ENCODE measurements at regions not wholly inside any gene's neighbourhood (a gene's known extent, or its start where the extent isn't known, plus 50 kb on each side); places are given as distances from the start of the nearest gene placed in this dataset.

- H3K27ac ChIP-seq: peak overlapping the region; percentile 53
- TF ChIP-seq, protein P1, sequence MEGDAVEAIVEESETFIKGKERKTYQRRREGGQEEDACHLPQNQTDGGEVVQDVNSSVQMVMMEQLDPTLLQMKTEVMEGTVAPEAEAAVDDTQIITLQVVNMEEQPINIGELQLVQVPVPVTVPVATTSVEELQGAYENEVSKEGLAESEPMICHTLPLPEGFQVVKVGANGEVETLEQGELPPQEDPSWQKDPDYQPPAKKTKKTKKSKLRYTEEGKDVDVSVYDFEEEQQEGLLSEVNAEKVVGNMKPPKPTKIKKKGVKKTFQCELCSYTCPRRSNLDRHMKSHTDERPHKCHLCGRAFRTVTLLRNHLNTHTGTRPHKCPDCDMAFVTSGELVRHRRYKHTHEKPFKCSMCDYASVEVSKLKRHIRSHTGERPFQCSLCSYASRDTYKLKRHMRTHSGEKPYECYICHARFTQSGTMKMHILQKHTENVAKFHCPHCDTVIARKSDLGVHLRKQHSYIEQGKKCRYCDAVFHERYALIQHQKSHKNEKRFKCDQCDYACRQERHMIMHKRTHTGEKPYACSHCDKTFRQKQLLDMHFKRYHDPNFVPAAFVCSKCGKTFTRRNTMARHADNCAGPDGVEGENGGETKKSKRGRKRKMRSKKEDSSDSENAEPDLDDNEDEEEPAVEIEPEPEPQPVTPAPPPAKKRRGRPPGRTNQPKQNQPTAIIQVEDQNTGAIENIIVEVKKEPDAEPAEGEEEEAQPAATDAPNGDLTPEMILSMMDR (conservative IDR thresholded peaks at IDR 0.05): no peak
These were observed 149.6 kb downstream of the SOX9 start for GRCh38 chr17:72270273-72270924.

DNA sequence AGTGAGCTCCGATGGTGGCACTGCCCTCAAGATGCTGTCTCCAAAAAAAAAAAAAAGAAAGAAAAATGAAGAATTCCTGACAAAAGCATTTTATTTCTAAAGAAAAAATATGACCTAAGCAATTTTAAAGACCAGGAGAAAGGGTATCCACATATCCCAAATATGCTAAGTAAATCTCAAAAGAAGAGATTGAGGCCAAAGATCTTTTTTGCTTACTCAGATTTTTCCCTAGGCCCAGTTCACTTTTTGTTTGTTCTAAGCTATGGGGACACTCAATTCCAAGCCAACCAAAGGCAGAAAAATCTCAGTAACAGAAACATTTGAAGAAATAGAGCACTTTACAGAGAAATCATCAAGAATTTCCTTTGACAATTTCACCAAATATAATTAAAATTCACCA is 150.8 kb downstream of the SOX9 start:
- TF ChIP-seq, protein P1 (conservative IDR thresholded peaks at IDR 0.05): no peak
- no peak overlapping the region for H3K27ac ChIP-seq

DNA sequence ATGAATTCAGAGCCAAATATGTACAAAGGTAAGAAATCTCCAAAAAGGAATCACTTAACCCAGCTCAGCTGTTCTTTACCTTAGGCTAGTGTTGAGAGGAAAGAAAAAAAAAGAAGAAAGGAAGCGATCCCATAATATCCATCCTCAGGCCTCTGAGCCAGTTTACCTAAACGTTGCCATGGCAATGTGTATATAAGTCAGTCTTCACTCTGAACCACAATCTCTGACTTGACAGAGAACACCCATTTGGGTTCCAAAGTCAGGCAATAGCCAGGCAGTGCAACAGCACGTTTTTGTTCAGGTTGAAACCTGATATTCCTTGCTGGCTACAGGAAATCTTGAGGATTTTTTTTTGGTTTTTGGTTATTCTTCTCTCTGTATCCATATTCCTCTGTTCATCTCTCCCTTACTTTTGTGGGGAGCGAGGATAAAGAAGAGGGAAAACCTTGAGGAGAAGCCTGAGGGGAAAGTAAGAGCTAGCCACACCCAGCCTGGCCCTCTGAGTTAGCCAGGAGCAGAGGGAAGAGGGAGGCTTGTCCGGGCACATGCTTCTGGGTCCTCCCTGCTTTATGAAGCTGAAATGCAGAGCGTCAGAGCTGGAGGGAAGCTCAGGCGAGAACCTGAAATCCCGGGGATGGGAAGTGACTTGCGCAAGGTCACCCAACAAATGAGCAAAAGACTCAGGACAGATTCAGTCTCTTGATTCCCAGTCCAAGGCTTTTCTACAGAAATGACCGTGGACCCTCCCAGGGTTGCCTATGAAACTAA is 152.7 kb downstream of the SOX9 start:
- no peak overlapping the region for H3K27ac ChIP-seq
- TF ChIP-seq, protein P1 (conservative IDR thresholded peaks at IDR 0.05): no peak

GRCh38 chr17:72274614-72275013 is 153.8 kb downstream of the SOX9 start:
- no peak overlapping the region for H3K27ac ChIP-seq
- TF ChIP-seq, protein P1 (conservative IDR thresholded peaks at IDR 0.05): no peak

DNA sequence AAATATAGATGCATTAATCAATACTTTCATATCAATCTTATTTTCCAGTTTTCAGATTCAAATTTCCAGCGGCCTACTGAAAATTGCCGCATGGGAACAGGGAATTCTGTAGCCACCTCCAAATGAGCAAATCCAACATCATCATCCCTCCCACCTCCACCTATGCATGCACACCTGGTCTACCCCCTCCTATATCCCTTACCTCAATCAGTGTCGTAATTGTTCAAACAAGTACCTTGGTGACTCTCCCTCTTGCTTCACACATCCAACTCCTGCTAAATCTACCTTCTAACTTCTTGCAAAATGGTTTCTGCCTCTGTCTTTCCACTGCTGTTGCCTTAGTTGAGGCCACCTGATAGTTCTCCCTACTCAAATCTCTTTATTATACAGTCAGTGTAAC is 160.1 kb downstream of the SOX9 start:
- TF ChIP-seq, protein P1 (conservative IDR thresholded peaks at IDR 0.05): no peak
- H3K27ac ChIP-seq: no peak overlapping the region

DNA sequence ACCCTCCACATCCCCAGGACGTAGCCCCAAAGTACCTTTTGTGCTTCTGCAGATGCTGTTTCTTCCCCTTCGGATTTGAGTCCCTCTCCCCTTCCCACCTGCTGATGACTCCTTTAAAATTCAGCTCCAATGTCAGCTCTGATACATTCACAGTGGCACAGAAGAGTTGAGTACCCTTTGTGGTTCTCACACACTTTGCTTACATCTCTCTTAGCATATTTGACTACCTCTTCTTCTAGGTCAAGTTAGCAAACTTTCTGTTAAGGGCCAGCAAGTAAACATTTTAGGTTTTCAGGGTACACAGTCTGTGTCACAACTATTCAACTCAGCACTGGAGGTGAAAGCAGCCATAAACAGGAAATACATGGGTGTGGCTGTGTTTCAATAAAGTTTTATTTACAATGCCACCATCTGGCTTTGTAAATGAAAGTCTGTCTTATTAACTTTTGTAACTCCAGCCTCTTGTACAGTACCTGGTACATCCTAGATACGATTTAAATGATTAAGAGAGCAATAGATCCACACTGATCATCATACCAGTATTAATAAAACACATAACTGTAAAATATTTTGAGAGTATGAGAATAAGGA is 161.7 kb downstream of the SOX9 start:
- TF ChIP-seq, protein P1 (conservative IDR thresholded peaks at IDR 0.05): no peak
- no peak overlapping the region for H3K27ac ChIP-seq

DNA sequence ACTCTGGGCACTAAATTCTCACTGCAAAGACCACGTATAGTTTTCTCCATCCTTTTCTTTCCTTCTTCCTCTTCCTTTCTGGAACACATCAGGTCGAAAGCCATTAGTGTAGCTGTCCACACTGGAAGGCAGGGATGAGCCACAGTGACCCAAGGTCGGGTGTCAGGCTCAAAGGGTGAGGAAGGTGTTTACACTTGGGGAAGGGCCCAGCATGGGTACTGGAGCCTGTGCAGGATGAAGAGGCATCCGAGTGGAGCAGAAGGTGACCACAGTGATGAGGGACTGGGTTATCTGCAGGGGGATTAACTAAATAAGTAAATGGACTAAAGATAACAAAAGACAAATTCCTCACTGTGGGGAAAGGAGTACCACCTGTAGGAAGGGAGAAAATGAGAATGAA is 164.0 kb downstream of the SOX9 start:
- TF ChIP-seq, protein P1 (conservative IDR thresholded peaks at IDR 0.05): no peak
- no peak overlapping the region for H3K27ac ChIP-seq
